SK-N-MC (cell line): ENCODE measurements at regions not wholly inside any gene's neighbourhood (a gene's known extent, or its start where the extent isn't known, plus 50 kb on each side); places are given as distances from the start of the nearest gene placed in this dataset.

Source experiments
- EZH2 ChIP-seq: fragments of 200-600 bp; sonication (generic); IDR thresholded peaks from one replicate; pipeline ENCODE4 v1.6.1; 2017; ENCODE audit warnings: antibody characterized with exemption
- POLR2AphosphoS5 ChIP-seq: IDR thresholded peaks from 2 replicates; pipeline ENCODE4 v1.6.1; 2012; ENCODE audit warnings: mild to moderate bottlenecking, low read depth, low read length, borderline replicate concordance

DNA sequence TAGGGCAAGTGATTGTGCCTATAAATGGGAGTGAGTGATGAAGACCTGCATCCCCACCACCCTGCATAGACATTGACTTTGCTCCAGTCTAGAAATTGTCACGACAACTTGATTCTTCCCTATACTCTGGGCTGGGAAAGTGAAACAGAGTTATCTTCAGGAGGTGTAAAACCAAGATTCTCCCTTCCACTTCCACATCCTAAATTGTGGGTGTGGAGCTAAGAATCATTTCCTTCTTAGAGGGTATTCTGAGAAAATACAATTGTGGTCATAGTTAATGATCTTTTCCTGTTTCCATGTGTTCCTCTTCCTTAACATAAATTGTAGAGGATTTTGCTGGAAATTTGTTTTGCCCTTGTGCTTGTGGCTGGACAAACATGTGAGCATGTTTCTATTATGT is 96.8 kb upstream of the PJA2 start:
- TF ChIP-seq POLR2AphosphoS5 (no peak), EZH2 (no peak)
